HEK293T (cell line): ENCODE measurements at regions not wholly inside any gene's neighbourhood (a gene's known extent, or its start where the extent isn't known, plus 50 kb on each side); places are given as distances from the start of the nearest gene placed in this dataset.

Source experiments
- ARNT ChIP-seq: fragments of 450-650 bp; IDR thresholded peaks from 2 replicates; pipeline ENCODE4 v1.6.1; 2017; ENCODE audit warnings: mild to moderate bottlenecking
- BHLHE40 ChIP-seq: fragments of 450-650 bp; IDR thresholded peaks from 2 replicates; pipeline ENCODE4 v1.6.1; 2016; ENCODE audit warnings: mild to moderate bottlenecking, moderate library complexity, borderline replicate concordance
- ELF4 ChIP-seq: fragments of 450-650 bp; IDR thresholded peaks from 2 replicates; pipeline ENCODE4 v1.6.1; 2017; ENCODE audit warnings: antibody characterized with exemption
- FOXA1 ChIP-seq: fragments of 450-650 bp; IDR thresholded peaks from 2 replicates; pipeline ENCODE4 v1.6.1; 2016; ENCODE audit warnings: mild to moderate bottlenecking
- FOXK2 ChIP-seq: fragments of 450-650 bp; IDR thresholded peaks from 2 replicates; pipeline ENCODE4 v1.6.1; 2016; ENCODE audit warnings: mild to moderate bottlenecking
- FOXM1 ChIP-seq: fragments of 450-650 bp; IDR thresholded peaks from 2 replicates; pipeline ENCODE4 v1.6.1; 2017; ENCODE audit warnings: mild to moderate bottlenecking, borderline replicate concordance
- L3MBTL2 ChIP-seq: fragments of 450-650 bp; conservative IDR thresholded peaks from 2 replicates; pipeline ENCODE4 v1.6.1; 2016; ENCODE audit warnings: mild to moderate bottlenecking
- LEF1 ChIP-seq: fragments of 450-650 bp; IDR thresholded peaks from 2 replicates; pipeline ENCODE4 v1.6.1; 2017; ENCODE audit warnings: mild to moderate bottlenecking, borderline replicate concordance
- NFRKB ChIP-seq: fragments of 450-650 bp; IDR thresholded peaks from 2 replicates; pipeline ENCODE4 v1.6.1; 2016; ENCODE audit warnings: mild to moderate bottlenecking, moderate library complexity
- PKNOX1 ChIP-seq: fragments of 450-650 bp; IDR thresholded peaks from 2 replicates; pipeline ENCODE4 v1.6.1; 2016
- SP1 ChIP-seq: fragments of 450-650 bp; IDR thresholded peaks from 2 replicates; pipeline ENCODE4 v1.6.1; 2017
- SUZ12 ChIP-seq: fragments of 450-650 bp; IDR thresholded peaks from 2 replicates; pipeline ENCODE4 v1.6.1; 2016; ENCODE audit warnings: mild to moderate bottlenecking
- TARDBP ChIP-seq: fragments of 450-650 bp; IDR thresholded peaks from 2 replicates; pipeline ENCODE4 v1.6.1; 2016
- ZNF384 ChIP-seq: fragments of 450-650 bp; IDR thresholded peaks from 2 replicates; pipeline ENCODE4 v1.6.1; 2016

- no peak for TF ChIP-seq SP1
- TF ChIP-seq BHLHE40 = no peak
- TF ChIP-seq ZNF384 = no peak
- no peak for TF ChIP-seq ARNT
- no peak for TF ChIP-seq FOXM1
- no peak for TF ChIP-seq L3MBTL2
- TF ChIP-seq ELF4 = no peak
- no peak for TF ChIP-seq FOXA1
- TF ChIP-seq LEF1 = no peak
- no peak for TF ChIP-seq SUZ12
- no peak for TF ChIP-seq NFRKB
- TF ChIP-seq TARDBP = no peak
- TF ChIP-seq FOXK2 = no peak
- no peak for TF ChIP-seq PKNOX1
These were observed 92.8 kb upstream of the SLCO6A1 start for GRCh38 chr5:102591650-102592049.
